Stimulated activated naive CD8-positive, alpha-beta T cell treated with anti-CD3 and anti-CD28 coated beads, Interleukin-15, Interleukin-2, amounts not matched to agents 100 U/mL and 50 U/mL, for 24 hours (primary cell): ENCODE measurements at regions not wholly inside any gene's neighbourhood (a gene's known extent, or its start where the extent isn't known, plus 50 kb on each side); places are given as distances from the start of the nearest gene placed in this dataset.
"Not testable (repeated sequence)": the region's sequence is repeated elsewhere in the genome, so short reads cannot be mapped to it uniquely, and the experiment has no call there.

ENCODE experiments used
- ATAC-seq: fragments of 150-1000 bp; cut with Tn5 transposase; one replicate; pipeline ENCODE4 v1.10.0; 2021
- DNase-seq: peaks from one replicate; pipeline ENCODE4 v3.0.0; 2021

- no peak for ATAC-seq
- DNase-seq = no peak
These were observed 219.1 kb downstream of the SEC23IP start for GRCh38 chr10:120111628-120112027.

GRCh38 chr10:120112809-120113208, 220.3 kb downstream of the SEC23IP start:
- no peak for DNase-seq
- no peak for ATAC-seq

- no peak for DNase-seq
- no peak for ATAC-seq
These were observed 223.4 kb downstream of the SEC23IP start for GRCh38 chr10:120115959-120116358.

- ATAC-seq = no peak
These were observed 229.2 kb downstream of the SEC23IP start for GRCh38 chr10:120121768-120122167.

GRCh38 chr10:120131183-120131582, 238.7 kb downstream of the SEC23IP start:
- DNase-seq (no peak), ATAC-seq (no peak)

More at GRCh38 chr10:120121768-120122167, 229.2 kb downstream of the SEC23IP start:
- DNase-seq = no peak

- ATAC-seq (no peak), DNase-seq (no peak)
These were observed 240.3 kb downstream of the SEC23IP start for GRCh38 chr10:120132811-120133210.

- no peak for DNase-seq
These were observed 246.2 kb downstream of the SEC23IP start for GRCh38 chr10:120138689-120139088.

GRCh38 chr10:120145107-120145506, 252.6 kb downstream of the SEC23IP start:
- no peak for ATAC-seq
- no peak for DNase-seq

More at GRCh38 chr10:120138689-120139088, 246.2 kb downstream of the SEC23IP start:
- no peak for ATAC-seq

GRCh38 chr10:120156614-120157274, 264.2 kb downstream of the SEC23IP start:
- DNase-seq (no peak), ATAC-seq (no peak)

- no peak for ATAC-seq
- no peak for DNase-seq
These were observed 268.6 kb downstream of the SEC23IP start for GRCh38 chr10:120161111-120161510.

- DNase-seq = no peak
- ATAC-seq = no peak
These were observed 269.9 kb downstream of the SEC23IP start for GRCh38 chr10:120162471-120162870.

GRCh38 chr10:120172356-120172755, 279.8 kb downstream of the SEC23IP start:
- DNase-seq = no peak
- no peak for ATAC-seq

GRCh38 chr10:120174491-120174890, 282.0 kb downstream of the SEC23IP start:
- ATAC-seq (no peak), DNase-seq (no peak)

GRCh38 chr10:120177330-120177729, 279.7 kb upstream of the PLPP4 start:
- no peak for DNase-seq
- no peak for ATAC-seq

- ATAC-seq (no peak), DNase-seq (no peak)
These were observed 276.9 kb upstream of the PLPP4 start for GRCh38 chr10:120180160-120180559.

- no peak for DNase-seq
- no peak for ATAC-seq
These were observed 275.9 kb upstream of the PLPP4 start for GRCh38 chr10:120181154-120181553.

- no peak for ATAC-seq
- DNase-seq = no peak
These were observed 274.6 kb upstream of the PLPP4 start for GRCh38 chr10:120182431-120182830.

- ATAC-seq = no peak
These were observed 273.5 kb upstream of the PLPP4 start for GRCh38 chr10:120183546-120183945.

GRCh38 chr10:120184547-120185337, 272.3 kb upstream of the PLPP4 start:
- DNase-seq = no peak
- ATAC-seq = no peak

More at GRCh38 chr10:120183546-120183945, 273.5 kb upstream of the PLPP4 start:
- DNase-seq = no peak

GRCh38 chr10:120186506-120186905, 270.5 kb upstream of the PLPP4 start:
- no peak for ATAC-seq
- DNase-seq = no peak

GRCh38 chr10:120187168-120187567, 269.9 kb upstream of the PLPP4 start:
- not testable (repeated sequence) for ATAC-seq, DNase-seq

GRCh38 chr10:120188950-120189349, 268.1 kb upstream of the PLPP4 start:
- ATAC-seq = no peak
- no peak for DNase-seq

GRCh38 chr10:120195984-120196712, 260.9 kb upstream of the PLPP4 start:
- no peak for ATAC-seq
- DNase-seq = no peak
